Panc1 (cell line): ENCODE measurements at regions not wholly inside any gene's neighbourhood (a gene's known extent, or its start where the extent isn't known, plus 50 kb on each side); places are given as distances from the start of the nearest gene placed in this dataset.

Experiments used
- TCF7L2 ChIP-seq: IDR thresholded peaks from 2 replicates; pipeline ENCODE4 v1.6.1; 2011; ENCODE audit warnings: mild to moderate bottlenecking, low read depth, low read length, inconsistent platforms
- TF ChIP-seq, protein P1 (sequence below): fragments of 450-650 bp; IDR thresholded peaks from 2 replicates; pipeline ENCODE4 v1.5.1; 2017; ENCODE audit warnings: mild to moderate bottlenecking
- TF ChIP-seq, protein P2 (sequence below), 2 experiments: IDR thresholded peaks; 2 replicates each; pipeline ENCODE4 v1.6.1; 2011 to 2012; ENCODE audit warnings: low read depth in 2 of 2, control low read depth in 1 of 2, low read length in 1 of 2, mild to moderate bottlenecking in 1 of 2, moderate library complexity in 1 of 2; ENCODE audit not compliant: insufficient read depth in 1 of 2

DNA sequence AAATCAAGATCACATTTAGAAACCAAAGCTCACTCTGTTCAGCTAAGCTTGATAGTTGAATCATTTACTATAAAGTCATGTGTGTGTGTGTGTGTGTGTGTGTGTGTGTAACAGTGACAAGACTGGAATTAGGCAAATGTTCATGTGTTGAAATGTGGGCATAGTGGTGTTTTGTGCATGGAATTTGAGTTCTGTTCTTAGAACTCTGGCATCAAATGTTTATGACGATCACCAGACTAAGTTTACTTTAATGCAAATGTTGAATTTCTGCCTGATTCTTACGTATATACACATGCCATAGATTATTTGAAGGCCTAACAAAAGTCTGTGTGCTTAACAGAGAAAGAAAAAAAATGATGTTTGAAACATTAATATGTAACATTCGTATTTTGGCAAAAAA is 72.8 kb upstream of the COL5A1 start:
- TF ChIP-seq, protein P1, sequence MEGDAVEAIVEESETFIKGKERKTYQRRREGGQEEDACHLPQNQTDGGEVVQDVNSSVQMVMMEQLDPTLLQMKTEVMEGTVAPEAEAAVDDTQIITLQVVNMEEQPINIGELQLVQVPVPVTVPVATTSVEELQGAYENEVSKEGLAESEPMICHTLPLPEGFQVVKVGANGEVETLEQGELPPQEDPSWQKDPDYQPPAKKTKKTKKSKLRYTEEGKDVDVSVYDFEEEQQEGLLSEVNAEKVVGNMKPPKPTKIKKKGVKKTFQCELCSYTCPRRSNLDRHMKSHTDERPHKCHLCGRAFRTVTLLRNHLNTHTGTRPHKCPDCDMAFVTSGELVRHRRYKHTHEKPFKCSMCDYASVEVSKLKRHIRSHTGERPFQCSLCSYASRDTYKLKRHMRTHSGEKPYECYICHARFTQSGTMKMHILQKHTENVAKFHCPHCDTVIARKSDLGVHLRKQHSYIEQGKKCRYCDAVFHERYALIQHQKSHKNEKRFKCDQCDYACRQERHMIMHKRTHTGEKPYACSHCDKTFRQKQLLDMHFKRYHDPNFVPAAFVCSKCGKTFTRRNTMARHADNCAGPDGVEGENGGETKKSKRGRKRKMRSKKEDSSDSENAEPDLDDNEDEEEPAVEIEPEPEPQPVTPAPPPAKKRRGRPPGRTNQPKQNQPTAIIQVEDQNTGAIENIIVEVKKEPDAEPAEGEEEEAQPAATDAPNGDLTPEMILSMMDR = no peak
- TF ChIP-seq TCF7L2 = no peak
- TF ChIP-seq, protein P2, sequence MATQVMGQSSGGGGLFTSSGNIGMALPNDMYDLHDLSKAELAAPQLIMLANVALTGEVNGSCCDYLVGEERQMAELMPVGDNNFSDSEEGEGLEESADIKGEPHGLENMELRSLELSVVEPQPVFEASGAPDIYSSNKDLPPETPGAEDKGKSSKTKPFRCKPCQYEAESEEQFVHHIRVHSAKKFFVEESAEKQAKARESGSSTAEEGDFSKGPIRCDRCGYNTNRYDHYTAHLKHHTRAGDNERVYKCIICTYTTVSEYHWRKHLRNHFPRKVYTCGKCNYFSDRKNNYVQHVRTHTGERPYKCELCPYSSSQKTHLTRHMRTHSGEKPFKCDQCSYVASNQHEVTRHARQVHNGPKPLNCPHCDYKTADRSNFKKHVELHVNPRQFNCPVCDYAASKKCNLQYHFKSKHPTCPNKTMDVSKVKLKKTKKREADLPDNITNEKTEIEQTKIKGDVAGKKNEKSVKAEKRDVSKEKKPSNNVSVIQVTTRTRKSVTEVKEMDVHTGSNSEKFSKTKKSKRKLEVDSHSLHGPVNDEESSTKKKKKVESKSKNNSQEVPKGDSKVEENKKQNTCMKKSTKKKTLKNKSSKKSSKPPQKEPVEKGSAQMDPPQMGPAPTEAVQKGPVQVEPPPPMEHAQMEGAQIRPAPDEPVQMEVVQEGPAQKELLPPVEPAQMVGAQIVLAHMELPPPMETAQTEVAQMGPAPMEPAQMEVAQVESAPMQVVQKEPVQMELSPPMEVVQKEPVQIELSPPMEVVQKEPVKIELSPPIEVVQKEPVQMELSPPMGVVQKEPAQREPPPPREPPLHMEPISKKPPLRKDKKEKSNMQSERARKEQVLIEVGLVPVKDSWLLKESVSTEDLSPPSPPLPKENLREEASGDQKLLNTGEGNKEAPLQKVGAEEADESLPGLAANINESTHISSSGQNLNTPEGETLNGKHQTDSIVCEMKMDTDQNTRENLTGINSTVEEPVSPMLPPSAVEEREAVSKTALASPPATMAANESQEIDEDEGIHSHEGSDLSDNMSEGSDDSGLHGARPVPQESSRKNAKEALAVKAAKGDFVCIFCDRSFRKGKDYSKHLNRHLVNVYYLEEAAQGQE (IDR thresholded peaks at IDR 0.05; ENCODE audit: insufficient read depth in 1 of 2, low read depth in 2 of 2, low read length in 1 of 2) = no peak
